ENCODE measurements at regions not wholly inside any gene's neighbourhood (a gene's known extent, or its start where the extent isn't known, plus 50 kb on each side); places are given as distances from the start of the nearest gene placed in this dataset.

DNA sequence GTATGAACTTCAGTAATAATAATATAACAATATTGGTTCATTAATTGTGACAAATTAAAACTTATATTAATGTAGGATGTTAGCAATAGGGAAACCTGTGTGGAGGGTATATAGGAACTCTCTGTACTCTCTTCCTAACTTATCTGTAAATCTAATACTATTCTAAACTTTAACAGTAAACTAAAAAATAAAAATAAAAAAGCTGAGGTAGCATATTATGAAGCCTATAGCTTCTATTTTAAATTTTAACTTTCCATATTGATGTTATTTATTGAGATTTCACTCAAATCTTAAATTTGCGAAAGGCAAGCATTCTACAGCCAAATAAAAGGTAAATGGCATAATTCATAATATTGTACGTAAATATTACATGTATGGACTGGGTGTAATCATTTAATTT is 326.4 kb downstream of the MEI4 start:
- no peak for DNase-seq

DNA sequence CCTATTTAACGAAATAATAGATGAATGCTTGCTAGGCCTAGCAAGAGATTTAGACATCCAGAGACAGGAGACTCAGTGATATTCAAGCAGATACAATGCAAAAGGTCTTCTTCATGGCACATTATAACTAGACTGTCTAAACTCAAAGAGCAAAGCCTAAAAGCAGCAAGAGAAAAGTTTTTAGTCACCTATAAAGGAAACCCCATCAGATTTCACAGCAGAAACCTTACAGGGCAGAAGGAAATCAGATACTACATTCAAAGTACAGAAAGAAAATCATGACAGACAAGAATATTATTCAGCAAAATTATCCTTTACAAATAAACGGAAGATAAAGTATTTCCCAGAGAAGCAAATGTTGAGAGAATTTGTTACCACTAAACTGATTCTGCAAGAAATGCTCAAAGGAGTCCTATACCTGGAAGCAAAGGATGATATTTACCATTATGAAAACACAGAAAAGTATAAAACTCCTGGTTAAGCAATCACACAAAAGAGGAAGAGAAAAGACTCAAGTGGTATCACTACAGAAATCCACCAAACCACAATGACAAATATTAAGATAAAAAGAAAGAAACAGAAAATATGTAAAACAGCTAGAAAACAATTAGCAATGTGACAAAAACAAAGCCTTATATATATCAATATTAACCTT is 333.7 kb downstream of the MEI4 start:
- DNase-seq = no peak

DNA sequence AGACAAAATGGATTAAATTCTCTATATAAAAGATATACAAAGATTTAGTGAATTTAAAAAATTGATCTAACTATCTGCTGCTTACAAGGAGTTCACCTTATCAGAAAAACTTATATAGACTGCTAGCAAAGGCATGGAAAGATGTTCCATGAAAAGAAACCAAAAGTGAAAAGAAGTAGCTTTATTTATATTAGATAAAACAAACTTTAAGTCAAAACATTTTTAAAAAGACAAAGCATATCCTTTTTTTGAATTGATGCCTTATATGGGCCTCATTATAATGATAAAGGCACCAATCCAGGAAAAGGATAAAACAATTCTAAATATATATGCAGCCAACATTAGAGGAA is 334.2 kb downstream of the MEI4 start:
- DNase-seq = no peak

DNA sequence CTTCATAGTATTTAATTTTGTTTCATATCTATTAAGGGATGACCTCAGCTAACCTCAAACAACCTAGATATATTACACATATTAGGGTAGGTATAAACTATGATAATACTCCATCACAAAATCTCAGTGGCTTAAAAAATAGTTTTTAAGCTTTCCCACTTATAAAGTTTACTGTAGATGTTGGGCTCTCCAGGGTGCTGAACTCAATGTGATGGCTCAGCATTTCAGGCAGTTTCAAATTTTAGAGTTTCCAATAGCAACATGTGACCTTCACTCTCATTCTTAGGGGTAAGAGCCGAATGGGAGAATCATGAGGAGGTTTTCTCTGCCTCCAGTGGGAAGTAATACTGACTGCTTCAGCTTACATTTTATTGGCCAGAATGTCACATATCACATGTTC is 357.3 kb downstream of the MEI4 start:
- DNase-seq = no peak

DNA sequence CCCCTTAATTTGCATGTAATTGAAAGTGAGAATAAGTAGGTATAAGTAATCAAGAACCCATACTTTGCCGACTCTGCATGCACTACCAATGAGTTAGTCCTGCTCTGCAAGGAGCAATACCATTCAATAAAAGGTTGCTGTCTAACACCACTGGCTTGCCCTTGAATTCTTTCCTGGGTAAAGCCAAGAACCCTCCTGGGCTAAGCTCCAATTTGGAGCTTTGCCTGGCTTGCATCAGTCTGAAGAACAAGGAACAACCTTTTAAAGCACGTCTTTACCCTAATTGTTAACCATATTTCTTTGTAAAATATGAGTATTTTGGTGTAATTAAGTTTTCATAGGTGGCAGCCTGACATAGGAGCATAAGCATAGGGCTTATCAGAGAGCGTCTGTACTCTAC is 367.7 kb downstream of the MEI4 start:
- DNase-seq = no peak

DNA sequence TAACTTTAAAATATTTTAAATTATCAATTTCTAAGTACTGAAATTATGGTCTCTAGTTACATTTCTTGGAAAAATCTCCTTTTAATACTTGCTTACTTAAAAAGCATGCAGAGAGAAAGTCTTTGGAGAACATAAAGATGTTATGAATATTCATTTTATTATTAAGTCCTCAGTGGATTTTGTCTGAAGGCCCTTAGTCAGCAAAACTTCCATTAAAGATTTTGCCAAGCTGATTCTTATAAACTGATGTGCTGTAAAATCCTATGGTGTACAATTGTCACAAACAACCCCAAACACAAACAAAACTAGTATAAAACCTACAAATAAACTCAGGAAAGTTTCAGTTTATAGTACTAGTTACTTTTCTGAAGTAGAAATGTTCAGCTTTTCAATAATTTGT is 372.7 kb downstream of the MEI4 start:
- no peak for DNase-seq

DNA sequence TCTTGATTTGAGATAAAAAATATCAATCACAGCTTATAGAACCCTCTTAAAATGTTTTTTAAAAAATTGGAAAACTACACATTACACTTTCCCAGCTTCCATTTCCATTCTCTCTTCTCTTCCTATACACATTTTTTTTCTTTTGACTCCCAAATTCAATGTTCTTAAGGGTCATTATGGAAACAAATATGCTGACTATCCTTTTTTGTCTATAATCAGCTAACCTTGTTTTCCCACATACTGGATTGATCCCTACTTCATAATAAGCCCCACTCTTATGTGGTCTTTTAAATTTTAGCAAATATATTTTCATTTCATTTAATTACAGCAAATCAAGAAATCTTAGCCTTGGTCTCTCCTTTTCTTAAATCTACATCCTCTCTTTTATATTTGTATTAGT is 378.4 kb downstream of the MEI4 start:
- DNase-seq = no peak

DNA sequence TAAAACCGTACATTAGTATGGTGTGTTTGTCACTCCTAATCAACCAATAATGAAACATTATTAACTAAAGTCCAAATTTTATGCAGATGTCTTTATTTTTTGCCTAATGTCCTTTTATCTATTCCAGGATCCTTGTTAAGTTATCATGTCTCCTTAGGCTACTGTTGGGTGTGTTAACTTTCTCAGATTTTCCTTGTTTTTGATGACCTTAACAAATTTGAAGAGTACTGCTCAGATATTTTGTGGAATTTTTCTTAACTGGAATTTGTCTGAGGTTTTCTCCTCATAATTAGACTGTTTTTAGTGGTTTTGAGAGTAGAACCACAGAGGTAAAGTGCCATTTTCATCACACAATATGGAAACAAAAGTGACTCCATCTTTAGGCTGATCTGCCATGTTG is 406.3 kb downstream of the MEI4 start:
- no peak for DNase-seq

DNA sequence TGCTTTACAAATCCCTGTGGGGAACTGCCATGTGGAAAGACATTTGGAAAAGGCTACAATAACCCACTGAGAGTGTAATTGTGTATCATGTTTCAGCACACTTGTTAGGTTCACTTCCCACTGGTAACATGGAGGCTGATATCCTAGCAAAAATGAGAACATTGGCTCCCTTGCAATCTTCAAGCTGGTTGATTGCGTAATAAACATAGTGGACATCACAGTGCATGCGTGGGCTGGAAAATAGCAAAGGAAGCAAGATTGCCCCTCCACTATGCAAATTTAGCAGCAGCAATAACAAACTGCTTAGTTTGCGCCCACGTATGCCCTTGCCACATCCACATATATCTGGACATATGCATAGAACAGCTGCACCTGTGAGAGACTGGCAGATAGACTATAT is 410.2 kb downstream of the MEI4 start:
- DNase-seq = no peak

DNA sequence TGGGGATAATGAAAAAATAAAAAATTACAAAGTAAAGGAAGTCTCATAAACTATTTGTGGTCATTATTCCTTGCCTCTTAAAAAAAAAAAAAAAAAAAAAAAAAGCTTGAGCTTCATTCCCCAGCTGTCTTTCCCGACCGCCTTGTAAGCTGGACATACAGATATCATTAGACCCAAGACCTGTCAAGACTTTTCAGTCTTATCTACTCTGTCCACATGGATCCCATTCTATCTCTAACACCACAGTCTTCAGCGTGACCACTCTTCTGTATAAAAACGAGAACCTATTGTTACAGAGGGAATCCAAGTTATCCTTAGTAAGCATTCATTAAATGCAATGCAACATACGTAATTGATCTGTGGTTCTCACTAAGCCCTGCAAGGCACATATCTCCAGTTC is 423.5 kb downstream of the MEI4 start:
- no peak for DNase-seq

DNA sequence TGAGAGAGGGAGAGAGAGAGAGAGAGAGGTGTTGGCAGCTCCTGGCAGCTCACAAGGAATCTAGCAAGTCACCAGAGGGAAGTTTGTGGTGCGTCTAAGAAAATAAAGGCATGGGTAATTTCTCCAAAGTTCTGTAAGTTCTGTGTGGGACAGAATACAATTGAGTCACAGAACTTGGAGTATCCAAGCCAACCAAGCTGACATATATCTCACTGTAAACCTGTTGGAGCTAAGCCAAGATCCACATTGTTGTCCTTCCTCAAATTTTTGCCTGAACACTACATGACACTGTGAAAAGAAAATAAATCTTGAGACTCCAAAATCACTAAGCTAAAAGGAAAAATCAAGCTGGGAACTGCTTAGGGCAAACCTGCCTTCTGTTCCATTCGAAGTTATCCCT is 436.7 kb downstream of the MEI4 start:
- DNase-seq = no peak

DNA sequence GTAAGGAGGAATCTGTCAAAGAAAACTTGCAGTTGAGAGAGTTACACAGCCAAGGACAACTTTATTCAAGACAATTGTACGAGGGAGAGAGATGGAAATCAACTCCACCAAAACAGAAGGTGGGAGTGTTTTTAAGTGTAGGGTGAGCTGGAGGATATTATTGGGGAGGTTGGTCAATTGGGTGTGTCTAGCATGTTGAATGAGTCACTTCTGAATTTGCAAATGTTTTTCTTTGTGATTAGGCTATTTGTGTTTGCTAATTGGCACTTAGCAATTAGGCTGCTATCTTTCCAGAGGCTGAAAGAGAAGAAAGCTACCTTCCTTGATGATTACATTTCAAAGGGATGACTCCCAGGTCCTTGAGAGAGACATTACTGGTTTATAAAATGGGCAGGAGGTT is 441.1 kb downstream of the MEI4 start:
- DNase-seq = no peak

DNA sequence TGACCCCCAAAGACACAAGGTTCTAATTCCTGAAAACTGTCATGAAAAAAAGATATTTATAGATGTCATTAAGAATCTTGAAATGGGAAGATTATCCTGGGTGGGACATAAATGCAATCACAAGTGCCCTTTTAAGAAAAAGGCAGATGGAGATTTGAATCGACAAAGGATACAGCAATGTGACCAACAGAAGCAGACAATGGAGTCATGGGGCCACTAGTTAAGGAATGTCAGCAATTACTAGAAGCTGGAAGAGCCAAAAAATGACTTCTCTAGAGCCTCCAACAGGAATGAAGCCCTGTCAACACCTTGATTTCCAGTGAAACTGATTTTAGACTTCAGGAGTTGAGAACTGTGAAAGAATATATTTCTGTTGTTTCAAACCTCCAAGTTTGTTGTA is 448.5 kb downstream of the MEI4 start:
- no peak for DNase-seq

DNA sequence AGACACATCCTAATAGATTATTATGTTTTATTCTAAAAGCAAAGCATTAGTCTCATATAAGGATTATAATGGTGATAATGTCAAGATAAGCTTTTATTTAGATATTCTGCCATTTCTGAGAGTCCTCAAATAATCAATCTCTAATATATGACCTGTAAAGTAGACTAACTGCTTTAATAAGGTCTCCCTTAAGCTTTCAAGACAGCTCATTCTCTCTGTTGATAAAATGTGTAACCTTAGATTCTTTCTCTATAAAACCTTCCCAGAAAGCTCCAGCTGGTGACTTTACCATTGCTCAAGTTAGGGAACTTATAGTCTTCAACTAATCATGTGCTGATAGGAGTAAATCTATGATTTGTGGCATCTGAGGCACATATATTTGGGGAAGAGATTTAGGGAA is 457.8 kb downstream of the MEI4 start:
- DNase-seq = no peak

DNA sequence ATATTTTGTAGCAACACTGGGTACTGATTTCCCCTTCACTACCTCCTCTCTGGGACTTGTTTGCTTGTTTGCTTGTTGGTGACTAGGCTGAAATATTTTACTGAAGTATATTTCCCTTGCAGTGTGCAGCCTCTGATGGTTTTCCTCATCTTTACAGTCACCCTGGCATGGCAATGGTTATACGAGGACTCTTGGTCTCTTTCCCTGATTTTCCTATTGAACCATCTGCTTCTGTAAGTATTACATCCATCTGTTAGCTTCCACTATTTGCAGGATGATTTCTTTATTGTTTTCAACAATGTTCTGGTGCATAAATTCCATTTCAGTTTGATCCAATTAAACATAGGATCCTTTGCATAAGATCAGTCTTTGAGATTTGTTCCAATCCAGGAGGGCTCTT is 465.1 kb downstream of the MEI4 start:
- DNase-seq = no peak

DNA sequence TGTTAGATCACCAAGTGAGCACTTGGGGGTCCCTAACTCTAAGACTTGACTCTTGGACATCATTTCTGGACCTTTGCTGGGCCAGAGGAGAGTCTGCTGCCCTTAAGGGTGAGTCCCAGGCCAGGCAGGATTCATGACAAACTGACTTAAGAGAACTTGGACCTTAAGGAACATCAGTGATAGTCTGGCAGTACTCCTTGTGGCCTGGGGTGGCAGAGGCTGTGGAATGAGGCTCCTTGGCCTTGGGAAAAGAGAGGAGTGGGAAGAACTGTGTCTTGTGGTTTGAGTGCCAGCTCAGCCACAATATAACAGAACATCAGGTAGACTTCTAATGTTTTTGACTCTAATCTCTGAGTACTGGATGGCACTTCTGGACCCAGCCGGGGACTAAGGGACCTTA is 478.7 kb downstream of the MEI4 start:
- no peak for DNase-seq

DNA sequence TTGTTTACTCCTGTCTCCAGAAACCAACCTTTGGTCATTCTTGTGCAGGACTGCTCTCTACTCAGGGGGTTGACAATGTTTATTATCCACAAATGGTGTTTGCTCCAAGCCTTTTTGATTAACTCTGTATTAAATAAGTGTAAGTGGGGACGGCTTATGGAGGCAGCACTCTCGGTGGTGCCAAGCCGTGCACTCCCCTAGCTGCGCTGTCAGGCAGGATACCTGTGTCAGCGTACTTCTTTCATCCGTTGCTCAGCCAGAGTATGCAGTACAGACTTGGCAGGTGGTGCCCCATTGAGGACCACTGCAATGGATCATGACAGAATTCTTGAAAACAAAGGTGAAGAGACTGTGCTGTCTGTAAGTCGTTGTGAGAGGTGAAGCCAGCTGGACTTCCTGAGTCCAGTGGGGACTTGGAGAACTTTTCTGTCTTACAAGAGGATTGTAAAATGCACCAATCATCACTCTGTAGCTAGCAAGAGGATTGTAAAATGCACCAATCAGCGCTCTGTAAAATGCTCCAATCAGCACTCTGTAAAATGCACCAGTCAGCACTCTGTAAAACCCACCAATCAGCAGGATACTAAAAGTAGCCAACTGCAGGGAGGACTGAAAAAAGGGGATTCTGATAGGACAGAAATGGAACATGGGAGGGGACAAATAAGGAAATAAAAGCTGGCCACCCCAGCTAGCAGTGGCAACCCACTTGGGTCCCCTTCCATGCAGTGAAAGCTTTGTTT is 480.0 kb downstream of the MEI4 start:
- DNase-seq = no peak

DNA sequence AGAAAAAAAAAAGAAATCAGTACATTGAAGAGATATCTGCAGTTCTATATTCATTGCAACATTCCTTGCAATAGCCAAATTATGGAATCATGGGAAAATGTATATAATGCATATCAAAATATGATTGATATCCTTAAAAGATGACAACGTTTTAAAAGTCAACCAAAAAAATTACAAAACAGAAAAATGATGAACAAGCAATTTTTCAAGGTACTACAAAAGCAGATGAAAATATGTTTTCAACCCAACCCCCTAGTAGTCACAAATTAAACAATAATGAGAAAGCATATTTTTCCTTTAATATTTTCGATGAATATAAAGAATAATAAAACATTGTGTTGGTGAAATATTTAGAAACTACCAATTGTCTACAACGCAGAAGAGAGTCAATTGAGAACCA is 497.6 kb downstream of the MEI4 start:
- no peak for DNase-seq

DNA sequence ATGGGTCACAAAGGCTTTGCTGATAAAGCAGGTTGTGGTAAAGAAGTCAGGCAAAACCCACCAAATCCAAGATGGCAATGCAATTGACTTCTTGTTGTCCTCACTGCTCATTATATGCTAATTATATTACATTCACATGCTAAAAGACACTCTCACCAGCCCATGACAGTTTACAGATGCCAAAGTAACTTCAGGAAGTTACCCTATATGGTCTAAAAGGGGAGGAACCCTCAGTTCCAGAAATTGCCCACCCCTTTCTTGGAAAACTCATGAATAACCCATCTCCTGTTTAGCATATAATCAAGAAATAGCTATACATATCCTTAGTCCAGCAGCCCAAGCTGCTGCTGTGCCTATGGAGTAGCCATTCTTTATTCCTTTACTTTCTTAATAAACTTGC is 501.1 kb downstream of the MEI4 start:
- DNase-seq = no peak

DNA sequence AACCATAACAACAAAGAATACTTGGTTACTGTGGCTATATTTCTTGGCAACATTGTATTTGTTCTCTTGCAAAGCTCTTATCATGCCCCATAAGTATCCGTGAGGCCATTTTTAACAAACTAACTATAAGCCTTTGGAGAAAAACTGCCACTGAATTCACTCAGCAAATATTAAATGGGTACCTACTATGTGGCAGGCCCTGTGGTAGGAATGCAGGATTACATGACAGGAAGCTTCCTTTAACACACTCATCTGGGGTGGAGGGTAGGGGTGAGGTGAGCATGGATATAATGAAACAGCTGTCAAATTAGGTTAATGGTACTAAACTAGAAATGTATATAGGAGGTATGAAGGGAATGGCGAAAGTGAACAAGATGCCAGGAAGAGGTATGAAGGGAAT is 504.8 kb downstream of the MEI4 start:
- DNase-seq = no peak

DNA sequence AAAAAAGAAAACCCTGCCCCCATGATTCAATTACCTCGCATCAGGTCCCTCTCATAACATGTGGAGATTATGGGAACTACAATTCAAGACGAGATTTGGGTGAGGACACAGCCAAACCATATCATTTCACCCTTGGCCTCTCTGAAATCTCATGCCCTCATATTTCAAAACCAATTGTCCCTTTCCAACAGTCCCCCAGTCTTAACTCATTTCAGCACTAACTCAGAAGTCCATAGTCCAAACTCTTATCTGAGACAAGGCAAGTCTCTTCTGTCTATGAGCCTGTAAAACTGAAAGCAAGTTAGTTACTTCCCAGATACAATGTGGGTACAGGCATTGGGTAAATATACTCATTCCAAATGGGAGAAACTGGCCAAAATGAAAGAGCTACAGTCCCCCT is 536.1 kb downstream of the MEI4 start:
- DNase-seq = no peak

DNA sequence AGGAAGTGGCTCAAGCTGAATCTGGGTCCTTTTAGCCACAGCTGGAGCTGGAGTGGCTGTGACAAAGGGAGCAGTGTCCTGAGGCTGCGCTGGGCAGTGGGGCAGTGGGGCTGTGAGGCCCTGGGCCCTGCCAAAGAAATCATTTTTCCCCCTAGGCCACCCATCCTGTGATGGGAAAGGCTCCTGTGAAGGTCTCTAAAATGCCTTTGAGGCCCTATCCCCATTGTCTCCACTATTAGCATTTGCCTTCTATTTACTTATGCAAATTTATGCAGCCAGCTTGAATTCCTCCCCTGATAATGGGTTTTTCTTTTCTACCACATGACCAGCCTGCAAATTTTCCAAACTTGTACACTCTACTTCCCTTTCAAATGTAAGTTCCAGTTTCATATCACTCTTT is 539.2 kb downstream of the MEI4 start:
- no peak for DNase-seq

DNA sequence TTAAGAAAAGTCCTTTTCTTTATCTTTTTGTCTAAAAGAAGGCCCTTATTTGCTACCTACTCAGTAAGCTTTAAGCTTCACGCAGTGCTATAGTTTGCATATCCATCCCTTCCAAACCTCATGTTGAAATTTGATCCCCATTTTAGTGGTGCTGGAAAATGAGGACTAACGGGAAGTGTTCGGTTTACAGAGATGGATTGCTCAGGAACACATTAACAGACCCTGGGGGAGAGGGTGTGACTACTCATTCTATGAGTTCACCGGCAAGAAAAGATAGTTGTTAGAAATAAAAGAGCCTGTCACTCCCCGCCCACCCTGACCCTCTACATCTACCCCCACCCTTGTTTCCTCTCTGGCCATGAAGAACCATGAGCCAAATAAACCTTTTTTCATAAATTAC is 546.2 kb downstream of the MEI4 start:
- DNase-seq = no peak

DNA sequence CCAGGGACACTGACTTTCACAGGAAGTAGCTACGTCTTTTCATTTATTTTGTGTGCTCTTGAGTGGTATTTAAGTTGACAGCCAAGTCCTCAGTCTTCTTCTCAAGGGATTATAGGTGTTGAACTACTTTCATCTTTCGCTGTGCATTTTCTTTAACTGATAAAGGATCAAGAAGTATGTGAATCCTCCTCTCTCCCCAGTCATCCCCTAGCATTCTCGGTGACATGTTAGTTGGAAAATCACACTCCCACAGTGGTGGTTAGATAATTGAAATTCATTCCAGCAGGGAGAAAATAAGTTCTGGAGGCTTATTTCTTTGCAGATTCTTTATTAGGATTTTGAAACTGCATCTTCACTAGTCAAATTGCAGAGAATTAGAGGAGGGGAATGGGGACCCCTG is 569.4 kb downstream of the MEI4 start:
- no peak for DNase-seq

DNA sequence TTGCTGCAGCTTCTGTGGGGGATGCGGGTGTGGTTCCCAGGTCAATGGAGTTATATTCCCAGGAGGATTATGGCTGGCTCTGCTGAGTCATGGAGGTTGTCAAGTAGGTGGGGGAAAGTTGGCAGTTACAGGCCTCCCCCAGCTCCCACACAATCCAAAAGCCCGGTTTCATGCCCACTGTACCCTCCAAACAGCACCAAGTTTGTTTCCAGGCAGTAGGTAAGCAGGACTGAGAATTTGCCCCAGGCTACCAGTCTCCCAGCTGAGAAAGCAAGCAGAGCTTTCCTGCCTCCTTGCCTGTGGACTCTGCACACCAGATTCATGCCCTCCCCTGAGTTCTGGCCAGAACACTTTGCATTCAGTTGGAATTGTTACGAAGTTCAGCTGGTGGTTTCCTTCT is 578.2 kb downstream of the MEI4 start:
- DNase-seq = no peak
